Colonic mucosa (tissue), 4 donors: ENCODE measurements at regions not wholly inside any gene's neighbourhood (a gene's known extent, or its start where the extent isn't known, plus 50 kb on each side); places are given as distances from the start of the nearest gene placed in this dataset.

Source experiments
- DNase-seq: peaks from one replicate; pipeline ENCODE4 v3.0.0-alpha.2; 2020
- H3K27ac ChIP-seq: fragments of 200-600 bp; one replicate; pipeline ENCODE4 v1.8.0; 2021
- H3K27me3 ChIP-seq: fragments of 200-600 bp; one replicate; pipeline ENCODE4 v1.8.0; 2021
- H3K36me3 ChIP-seq: fragments of 200-600 bp; one replicate; pipeline ENCODE4 v1.8.0; 2021
- H3K4me1 ChIP-seq: fragments of 200-600 bp; one replicate; pipeline ENCODE4 v1.8.0; 2021; ENCODE audit warnings: mild to moderate bottlenecking
- H3K4me3 ChIP-seq: fragments of 200-600 bp; one replicate; pipeline ENCODE4 v1.8.0; 2021
- H3K9ac ChIP-seq, 2 donors: one replicate each; pipeline ENCODE4 v1.7.0; 2013; ENCODE audit warnings: control low read depth in 2 of 2, low read depth in 2 of 2, low read length in 2 of 2
- H3K9me3 ChIP-seq: fragments of 200-600 bp; one replicate; pipeline ENCODE4 v1.8.0; 2021
- CTCF ChIP-seq: fragments of 200-600 bp; IDR thresholded peaks from one replicate; pipeline ENCODE4 v1.8.0; 2022; ENCODE audit warnings: antibody characterized with exemption, mild to moderate bottlenecking
- intact Hi-C: fragments of 100-400 bp; cut with DNase I; formaldehyde crosslinking; loops from one replicate; pipeline ENCODE4 v1.14.1; 2022
- donor health status: healthy.
- donor health status: DM: no; HTN: no; CAD: no.
- donor health status: DM: no; HTN: no; CAD: no.

- no peak for DNase-seq
- Histone ChIP-seq H3K4me1 (no peaks in the 10 kb centered on the region), H3K27me3 (no peaks in the 10 kb centered on the region), H3K9ac (no peak overlapping the region), H3K27ac (no peak overlapping the region), H3K4me3 (no peak overlapping the region), H3K9me3 (no peaks in the 10 kb centered on the region), H3K36me3 (no peaks in the 10 kb centered on the region)
- no peak for TF ChIP-seq CTCF
- intact Hi-C loops = no loop called here
Observed at GRCh38 chr10:51005551-51005950, 68.7 kb upstream of the PRKG1 start.

- Histone ChIP-seq H3K9ac (no peak overlapping the region), H3K4me3 (no peak overlapping the region), H3K36me3 (no peaks in the 10 kb centered on the region), H3K27ac (no peak overlapping the region), H3K4me1 (no peaks in the 10 kb centered on the region), H3K9me3 (no peaks in the 10 kb centered on the region), H3K27me3 (no peaks in the 10 kb centered on the region)
- DNase-seq = no peak
- no peak for TF ChIP-seq CTCF
- intact Hi-C loops = no loop called here
Observed at GRCh38 chr10:51006686-51007085, 67.6 kb upstream of the PRKG1 start.

- Histone ChIP-seq H3K4me1 (no peaks in the 10 kb centered on the region), H3K36me3 (no peaks in the 10 kb centered on the region), H3K9me3 (no peaks in the 10 kb centered on the region), H3K27ac (no peak overlapping the region), H3K4me3 (no peak overlapping the region), H3K27me3 (no peaks in the 10 kb centered on the region), H3K9ac (no peak overlapping the region)
- DNase-seq = no peak
- intact Hi-C loops = no loop called here
- TF ChIP-seq CTCF = no peak
Observed at GRCh38 chr10:51007781-51008180, 66.5 kb upstream of the PRKG1 start.

- no peak overlapping the region for H3K9ac ChIP-seq
- DNase-seq = no peak
- no peaks in the 10 kb centered on the region for H3K36me3 ChIP-seq
- H3K9me3 ChIP-seq = no peaks in the 10 kb centered on the region
- TF ChIP-seq CTCF = no peak
- no peaks in the 10 kb centered on the region for H3K4me1 ChIP-seq
- H3K27ac ChIP-seq = no peak overlapping the region
- H3K4me3 ChIP-seq = no peak overlapping the region
- intact Hi-C loops = no loop called here
- H3K27me3 ChIP-seq = no peaks in the 10 kb centered on the region
Observed at GRCh38 chr10:51008346-51008745, 65.9 kb upstream of the PRKG1 start.

GRCh38 chr10:51010977-51011376 is 63.3 kb upstream of the PRKG1 start:
- DNase-seq = no peak
- no peak overlapping the region for H3K4me3 ChIP-seq
- no peaks in the 10 kb centered on the region for H3K9me3 ChIP-seq
- peak; percentile 79 for TF ChIP-seq CTCF
- H3K9ac ChIP-seq = no peak overlapping the region
- no peaks in the 10 kb centered on the region for H3K36me3 ChIP-seq
- no peak overlapping the region for H3K27ac ChIP-seq
- no peaks in the 10 kb centered on the region for H3K4me1 ChIP-seq
- H3K27me3 ChIP-seq = no peaks in the 10 kb centered on the region
- intact Hi-C loops = loop anchor here (5.0 to 10.0 kb wide), 3 partner anchors 411 to 1206 kb away; no protein-coding TSS in a partner anchor

GRCh38 chr10:51012073-51012472 is 62.2 kb upstream of the PRKG1 start:
- H3K9ac ChIP-seq = no peak overlapping the region
- no peaks in the 10 kb centered on the region for H3K27me3 ChIP-seq
- intact Hi-C loops = loop anchor here (5.0 to 10.0 kb wide), 3 partner anchors 410 to 1205 kb away; no protein-coding TSS in a partner anchor
- H3K9me3 ChIP-seq = no peaks in the 10 kb centered on the region
- H3K27ac ChIP-seq = no peak overlapping the region
- no peak for TF ChIP-seq CTCF
- DNase-seq = no peak
- no peaks in the 10 kb centered on the region for H3K36me3 ChIP-seq
- H3K4me3 ChIP-seq = no peak overlapping the region
- H3K4me1 ChIP-seq = no peaks in the 10 kb centered on the region
